OCI-LY1 (cell line): ENCODE measurements at regions not wholly inside any gene's neighbourhood (a gene's known extent, or its start where the extent isn't known, plus 50 kb on each side); places are given as distances from the start of the nearest gene placed in this dataset.

Experiments
- H2AFZ ChIP-seq: fragments of 200-600 bp; sonication (generic), shearing (Covaris generic); 2 replicates; pipeline ENCODE4 v1.6.0; 2014; ENCODE audit warnings: antibody characterized with exemption, mild to moderate bottlenecking, low read length
- H3F3A ChIP-seq: fragments of 200-600 bp; sonication (generic), shearing (Covaris generic); 2 replicates; pipeline ENCODE4 v1.6.0; 2014; ENCODE audit warnings: mild to moderate bottlenecking, antibody characterized with exemption, low read length, moderate library complexity; ENCODE audit not compliant: insufficient read depth
- H3K27ac ChIP-seq: fragments of 200-600 bp; sonication (generic); 2 replicates; pipeline ENCODE4 v1.5.1; 2014; ENCODE audit warnings: low read length, mixed run types, mild to moderate bottlenecking, low read depth; ENCODE audit not compliant: poor library complexity, severe bottlenecking
- H3K27me3 ChIP-seq: fragments of 200-600 bp; sonication (generic); 2 replicates; pipeline ENCODE4 v1.6.0; 2014; ENCODE audit warnings: antibody characterized with exemption, mild to moderate bottlenecking, low read length, moderate library complexity; ENCODE audit not compliant: insufficient read depth
- H3K36me3 ChIP-seq: fragments of 200-600 bp; sonication (generic); 2 replicates; pipeline ENCODE4 v1.6.1; 2014; ENCODE audit warnings: mild to moderate bottlenecking, antibody characterized with exemption, low read length, moderate library complexity, mixed read lengths; ENCODE audit not compliant: insufficient read depth
- H3K4me1 ChIP-seq: fragments of 200-600 bp; sonication (generic); 2 replicates; pipeline ENCODE4 v1.5.1; 2014; ENCODE audit warnings: mild to moderate bottlenecking, low read length, moderate library complexity; ENCODE audit not compliant: insufficient read depth, severe bottlenecking
- H3K4me2 ChIP-seq: fragments of 200-600 bp; sonication (generic), shearing (Covaris generic); 2 replicates; pipeline ENCODE4 v1.6.1; 2014; ENCODE audit warnings: low read length
- H3K4me3 ChIP-seq: fragments of 200-600 bp; sonication (generic); 2 replicates; pipeline ENCODE4 v1.5.1; 2014; ENCODE audit warnings: low read length, low read depth, mild to moderate bottlenecking, mixed read lengths; ENCODE audit not compliant: poor library complexity, severe bottlenecking
- H3K79me2 ChIP-seq: fragments of 200-600 bp; shearing (Covaris generic); 2 replicates; pipeline ENCODE4 v1.6.1; 2016; ENCODE audit warnings: mixed run types, low read length, mixed read lengths; ENCODE audit not compliant: insufficient read depth
- H3K9ac ChIP-seq: fragments of 200-600 bp; sonication (generic), shearing (Covaris generic); 2 replicates; pipeline ENCODE4 v1.6.1; 2014; ENCODE audit warnings: mild to moderate bottlenecking, low read length, mixed read lengths
- H3K9me2 ChIP-seq: fragments of 200-600 bp; sonication (generic), shearing (Covaris generic); 2 replicates; pipeline ENCODE4 v1.6.1; 2014; ENCODE audit warnings: low read depth, mild to moderate bottlenecking, low read length, mixed read lengths
- H3K9me3 ChIP-seq: fragments of 200-600 bp; shearing (Covaris generic); 2 replicates; pipeline ENCODE4 v1.6.1; 2014; ENCODE audit warnings: low read length, mixed read lengths
- H4K20me1 ChIP-seq: fragments of 200-600 bp; sonication (generic), shearing (Covaris generic); 2 replicates; pipeline ENCODE4 v1.6.0; 2016; ENCODE audit warnings: mild to moderate bottlenecking, low read length; ENCODE audit not compliant: insufficient read depth
- EZH2 ChIP-seq: fragments of 200-600 bp; sonication (generic), shearing (Covaris generic); IDR thresholded peaks from 2 replicates; pipeline ENCODE4 v1.8.0; 2017; ENCODE audit warnings: borderline replicate concordance, mixed run types, mild to moderate bottlenecking, antibody characterized with exemption, low read length, moderate library complexity, mixed read lengths
- TF ChIP-seq, protein P1 (sequence below): fragments of 200-600 bp; sonication (generic), shearing (Covaris generic); IDR thresholded peaks from 2 replicates; pipeline ENCODE4 v1.5.1; 2017; ENCODE audit warnings: mild to moderate bottlenecking, antibody characterized with exemption, low read length, moderate library complexity, mixed read lengths

DNA sequence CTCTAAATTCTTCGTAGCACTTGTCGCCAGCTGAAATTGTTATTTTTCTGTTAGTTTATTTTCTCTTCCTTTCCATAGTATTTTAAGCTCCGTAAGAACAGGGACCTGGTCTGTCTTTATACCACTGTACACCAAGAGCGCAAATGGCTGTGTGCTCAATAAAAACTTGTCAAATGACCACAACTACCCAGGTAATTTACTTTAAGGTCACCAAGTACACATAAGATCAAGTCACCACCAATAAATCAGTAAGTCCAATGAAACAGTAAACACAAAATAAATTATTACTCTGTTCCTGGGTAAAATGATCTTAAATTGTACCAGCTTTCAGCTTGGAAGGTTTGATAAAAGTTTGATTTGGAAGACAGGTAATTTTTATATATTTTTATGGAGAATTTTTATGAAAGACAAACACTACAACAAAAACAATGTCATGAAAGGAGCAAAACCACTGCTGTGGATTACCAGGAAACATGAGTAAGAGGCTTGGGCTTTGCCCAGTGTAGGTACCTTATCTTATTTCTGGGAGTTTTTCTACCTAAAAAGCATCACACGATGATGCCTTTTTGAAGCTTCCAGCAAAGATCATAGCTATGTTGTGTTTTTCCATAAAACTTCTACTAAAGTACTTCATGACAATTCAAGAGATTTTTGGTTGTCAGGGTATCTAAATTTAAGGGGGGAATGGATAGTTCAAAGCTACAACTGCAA is 406.8 kb downstream of the SHQ1 start:
- H3F3A ChIP-seq = no peaks in the 10 kb centered on the region
- H3K9ac ChIP-seq = no peak overlapping the region
- H3K36me3 ChIP-seq = peaks cover 23% of the 10 kb centered on the region
- peaks cover 15% of the 10 kb centered on the region; the same call in 1 of the 2 replicates for H4K20me1 ChIP-seq
- H3K9me3 ChIP-seq = no peaks in the 10 kb centered on the region
- no peaks in the 10 kb centered on the region for H3K27me3 ChIP-seq
- TF ChIP-seq, protein P1, sequence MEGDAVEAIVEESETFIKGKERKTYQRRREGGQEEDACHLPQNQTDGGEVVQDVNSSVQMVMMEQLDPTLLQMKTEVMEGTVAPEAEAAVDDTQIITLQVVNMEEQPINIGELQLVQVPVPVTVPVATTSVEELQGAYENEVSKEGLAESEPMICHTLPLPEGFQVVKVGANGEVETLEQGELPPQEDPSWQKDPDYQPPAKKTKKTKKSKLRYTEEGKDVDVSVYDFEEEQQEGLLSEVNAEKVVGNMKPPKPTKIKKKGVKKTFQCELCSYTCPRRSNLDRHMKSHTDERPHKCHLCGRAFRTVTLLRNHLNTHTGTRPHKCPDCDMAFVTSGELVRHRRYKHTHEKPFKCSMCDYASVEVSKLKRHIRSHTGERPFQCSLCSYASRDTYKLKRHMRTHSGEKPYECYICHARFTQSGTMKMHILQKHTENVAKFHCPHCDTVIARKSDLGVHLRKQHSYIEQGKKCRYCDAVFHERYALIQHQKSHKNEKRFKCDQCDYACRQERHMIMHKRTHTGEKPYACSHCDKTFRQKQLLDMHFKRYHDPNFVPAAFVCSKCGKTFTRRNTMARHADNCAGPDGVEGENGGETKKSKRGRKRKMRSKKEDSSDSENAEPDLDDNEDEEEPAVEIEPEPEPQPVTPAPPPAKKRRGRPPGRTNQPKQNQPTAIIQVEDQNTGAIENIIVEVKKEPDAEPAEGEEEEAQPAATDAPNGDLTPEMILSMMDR = no peak
- TF ChIP-seq EZH2 = no peak
- no peak overlapping the region for H2AFZ ChIP-seq
- H3K4me1 ChIP-seq = peaks cover 55% of the 10 kb centered on the region
- no peaks in the 10 kb centered on the region for H3K9me2 ChIP-seq
- no peak overlapping the region for H3K4me2 ChIP-seq
- H3K4me3 ChIP-seq = no peak overlapping the region
- H3K27ac ChIP-seq = no peak overlapping the region
- H3K79me2 ChIP-seq = peaks cover 53% of the 10 kb centered on the region

DNA sequence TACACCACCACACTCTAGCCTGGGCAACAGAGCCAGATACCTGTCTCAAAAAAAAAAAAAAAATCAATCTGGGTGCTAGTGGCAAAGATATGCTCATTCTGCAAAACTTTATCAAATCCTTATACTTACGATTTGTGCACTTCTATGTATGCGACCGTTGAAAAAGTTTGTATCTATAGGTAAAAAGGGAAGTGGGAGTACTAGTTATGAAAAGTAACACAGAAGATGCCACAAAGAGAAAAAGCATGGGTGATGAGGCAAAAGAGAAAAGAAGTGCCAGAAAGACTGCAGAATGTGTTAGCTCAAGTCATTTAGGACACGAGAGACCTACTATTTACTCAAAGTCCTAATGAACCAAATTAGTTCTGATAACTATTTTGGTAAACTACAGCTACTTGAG is 407.8 kb downstream of the SHQ1 start:
- no peak overlapping the region for H3K4me3 ChIP-seq
- H3F3A ChIP-seq = no peaks in the 10 kb centered on the region

DNA sequence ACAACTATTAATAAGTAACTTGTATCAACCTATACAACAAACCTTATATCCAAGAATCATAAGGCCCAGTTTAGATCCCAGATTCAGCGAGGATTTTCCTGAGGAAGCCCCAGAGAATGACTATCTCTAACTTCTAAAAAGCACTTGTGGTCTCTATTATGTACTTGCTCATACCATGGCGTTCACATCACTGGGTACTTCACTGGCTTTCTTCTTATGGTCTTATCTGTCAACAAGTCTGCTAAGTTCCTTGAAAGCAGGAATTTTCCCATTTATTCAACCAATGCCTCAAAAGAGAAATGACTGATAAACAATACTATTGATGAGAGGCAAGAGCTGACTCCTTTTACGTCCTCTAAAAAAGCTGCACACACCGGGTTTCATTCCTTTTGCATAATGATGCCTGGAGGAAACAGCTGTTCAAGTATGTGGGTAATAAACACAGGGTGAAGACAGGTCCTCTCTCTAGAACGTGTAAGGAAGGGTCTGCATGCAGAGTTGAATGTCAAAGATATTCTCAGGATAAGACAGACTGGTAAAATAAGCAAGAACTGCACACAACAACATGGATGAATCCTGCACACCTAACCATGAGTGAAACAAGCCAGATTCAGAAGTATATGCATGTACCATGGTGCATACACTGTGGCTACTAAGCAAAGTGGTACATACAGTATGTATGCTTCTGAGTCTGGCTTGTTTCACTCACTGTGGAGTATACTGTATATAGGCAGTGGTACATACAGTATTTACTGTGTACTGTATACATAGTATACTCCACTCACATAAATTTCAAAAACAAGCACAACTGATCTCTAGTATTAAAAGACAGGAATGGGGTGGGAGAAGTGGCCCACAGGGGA is 408.7 kb downstream of the SHQ1 start:
- no peaks in the 10 kb centered on the region for H3K27me3 ChIP-seq
- H3K4me3 ChIP-seq = no peak overlapping the region
- no peaks in the 10 kb centered on the region for H3K9me3 ChIP-seq
- H3F3A ChIP-seq = no peaks in the 10 kb centered on the region
- TF ChIP-seq, protein P1 = no peak
- no peak for TF ChIP-seq EZH2
- no peaks in the 10 kb centered on the region for H3K9me2 ChIP-seq
- H3K9ac ChIP-seq = no peak overlapping the region
- H3K4me1 ChIP-seq = peaks cover 36% of the 10 kb centered on the region
- no peak overlapping the region for H2AFZ ChIP-seq
- peaks cover 37% of the 10 kb centered on the region for H3K79me2 ChIP-seq
- peaks cover 23% of the 10 kb centered on the region for H3K36me3 ChIP-seq
- peaks cover 7% of the 10 kb centered on the region for H4K20me1 ChIP-seq
- 0 out of 2 replicates have a peak overlapping the region, but pooled peaks have one; percentile 8 for H3K4me2 ChIP-seq
- no peak overlapping the region for H3K27ac ChIP-seq

More for the DNA sequence above, 407.8 kb downstream of the SHQ1 start:
- H3K4me1 ChIP-seq = peaks cover 45% of the 10 kb centered on the region
- no peaks in the 10 kb centered on the region for H3K9me2 ChIP-seq
- H4K20me1 ChIP-seq = peaks cover 9% of the 10 kb centered on the region; the same call in 1 of the 2 replicates
- peaks cover 44% of the 10 kb centered on the region for H3K79me2 ChIP-seq
- H3K36me3 ChIP-seq = peaks cover 23% of the 10 kb centered on the region
- peak overlapping the region; percentile 24 for H3K27ac ChIP-seq
- no peak for TF ChIP-seq EZH2
- no peak overlapping the region for H2AFZ ChIP-seq
- H3K9ac ChIP-seq = no peak overlapping the region
- no peaks in the 10 kb centered on the region for H3K9me3 ChIP-seq
- peak overlapping the region; percentile 6; the same call in 1 of the 2 replicates for H3K4me2 ChIP-seq
- H3K27me3 ChIP-seq = no peaks in the 10 kb centered on the region
